OCI-LY7 (cell line): ENCODE measurements at regions not wholly inside any gene's neighbourhood (a gene's known extent, or its start where the extent isn't known, plus 50 kb on each side); places are given as distances from the start of the nearest gene placed in this dataset.

Source experiments
- CTCF ChIP-seq: fragments of 200-600 bp; sonication (generic); conservative IDR thresholded peaks from 2 replicates; pipeline ENCODE4 v1.5.1; 2014; ENCODE audit warnings: mild to moderate bottlenecking, antibody characterized with exemption, low read length, moderate library complexity, mixed read lengths
- EZH2phosphoT487 ChIP-seq: fragments of 200-600 bp; sonication (generic); IDR thresholded peaks from 2 replicates; pipeline ENCODE4 v1.6.1; 2018; ENCODE audit warnings: low read depth, borderline replicate concordance, mild to moderate bottlenecking, mixed run types, antibody characterized with exemption, low read length, moderate library complexity, mixed read lengths

- TF ChIP-seq CTCF, result no peak
- no peak for TF ChIP-seq EZH2phosphoT487
These were observed 80.4 kb upstream of the ANK3 start for GRCh38 chr10:60470091-60470490.
